ENCODE measurements at regions not wholly inside any gene's neighbourhood (a gene's known extent, or its start where the extent isn't known, plus 50 kb on each side); places are given as distances from the start of the nearest gene placed in this dataset.
A peak's percentile ranks its signal among the peaks of the same experiment; 100 is the strongest.

DNA sequence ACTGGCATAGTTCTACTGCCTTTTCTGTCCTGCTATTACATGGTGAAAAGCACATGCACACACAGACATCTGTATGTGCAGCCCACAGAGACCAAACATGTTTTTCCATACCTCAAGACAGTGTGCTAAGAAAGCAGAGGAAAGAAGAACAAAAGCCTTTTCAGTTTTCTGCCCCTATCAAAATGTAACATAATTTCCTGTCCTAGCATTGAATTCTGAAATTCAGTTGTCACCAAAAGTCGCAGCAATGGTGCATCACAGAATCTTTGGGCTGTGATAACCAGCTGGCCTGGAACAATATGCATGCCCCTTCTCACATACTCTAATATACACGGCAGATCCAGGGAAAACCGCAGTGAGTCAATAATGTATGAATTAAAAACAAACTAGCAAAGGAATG, 153.8 kb upstream of the RAP2B start:
- Histone ChIP-seq H3K27ac (no peak overlapping the region), H3K36me3 (ENCODE audit: insufficient read depth in 1 of 2, low read depth in 1 of 2) (no peaks in the 10 kb centered on the region), H3K9me3 (no peaks in the 10 kb centered on the region), H3K4me3 (no peak overlapping the region), H3K4me1 (no peaks in the 10 kb centered on the region), H3K27me3 (ENCODE audit: insufficient read depth in 3 of 3, low read length in 2 of 3) (no peaks in the 10 kb centered on the region)
- intact Hi-C loops (cut with DNase I) = no loop called here
- ATAC-seq (no peak), DNase-seq (no peak)
- TF ChIP-seq, protein P1, sequence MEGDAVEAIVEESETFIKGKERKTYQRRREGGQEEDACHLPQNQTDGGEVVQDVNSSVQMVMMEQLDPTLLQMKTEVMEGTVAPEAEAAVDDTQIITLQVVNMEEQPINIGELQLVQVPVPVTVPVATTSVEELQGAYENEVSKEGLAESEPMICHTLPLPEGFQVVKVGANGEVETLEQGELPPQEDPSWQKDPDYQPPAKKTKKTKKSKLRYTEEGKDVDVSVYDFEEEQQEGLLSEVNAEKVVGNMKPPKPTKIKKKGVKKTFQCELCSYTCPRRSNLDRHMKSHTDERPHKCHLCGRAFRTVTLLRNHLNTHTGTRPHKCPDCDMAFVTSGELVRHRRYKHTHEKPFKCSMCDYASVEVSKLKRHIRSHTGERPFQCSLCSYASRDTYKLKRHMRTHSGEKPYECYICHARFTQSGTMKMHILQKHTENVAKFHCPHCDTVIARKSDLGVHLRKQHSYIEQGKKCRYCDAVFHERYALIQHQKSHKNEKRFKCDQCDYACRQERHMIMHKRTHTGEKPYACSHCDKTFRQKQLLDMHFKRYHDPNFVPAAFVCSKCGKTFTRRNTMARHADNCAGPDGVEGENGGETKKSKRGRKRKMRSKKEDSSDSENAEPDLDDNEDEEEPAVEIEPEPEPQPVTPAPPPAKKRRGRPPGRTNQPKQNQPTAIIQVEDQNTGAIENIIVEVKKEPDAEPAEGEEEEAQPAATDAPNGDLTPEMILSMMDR (IDR thresholded peaks at IDR 0.05) = no peak
- 55 to 63% (median 58%) methylated on average over 3 of the region's 3 CpGs for WGBS, 3 donors

DNA sequence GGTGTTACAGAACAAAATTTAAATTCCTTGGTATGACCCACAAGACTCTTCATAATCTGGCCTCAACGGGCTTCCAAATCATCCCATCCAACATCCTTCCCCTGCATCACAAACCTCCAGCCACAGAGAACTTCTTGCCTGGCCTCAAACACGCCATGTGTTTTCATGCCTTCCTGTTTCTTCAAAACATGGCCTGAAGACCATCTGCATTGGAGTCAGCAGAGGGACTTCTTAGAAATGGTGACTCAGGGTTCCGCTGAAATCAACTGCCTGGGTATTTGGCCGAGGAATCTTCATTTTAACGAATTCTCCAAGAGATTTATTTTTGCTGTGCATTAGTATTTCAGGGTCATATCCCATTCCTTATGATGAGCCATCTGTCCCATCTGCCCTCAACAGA, 138.1 kb upstream of the RAP2B start:
- 62 to 79% (median 70%) methylated on average over 5 of the region's 5 CpGs for WGBS, 3 donors
- Histone ChIP-seq H3K4me1 (no peaks in the 10 kb centered on the region), H3K4me3 (no peak overlapping the region), H3K36me3 (ENCODE audit: insufficient read depth in 1 of 2, low read depth in 1 of 2) (no peaks in the 10 kb centered on the region), H3K27me3 (ENCODE audit: insufficient read depth in 3 of 3, low read length in 2 of 3) (no peaks in the 10 kb centered on the region), H3K27ac (no peak overlapping the region), H3K9me3 (no peaks in the 10 kb centered on the region)
- DNase-seq = no peak
- intact Hi-C loops (cut with DNase I) = no loop called here
- ATAC-seq = no peak
- TF ChIP-seq, protein P1 (IDR thresholded peaks at IDR 0.05) = no peak

DNA sequence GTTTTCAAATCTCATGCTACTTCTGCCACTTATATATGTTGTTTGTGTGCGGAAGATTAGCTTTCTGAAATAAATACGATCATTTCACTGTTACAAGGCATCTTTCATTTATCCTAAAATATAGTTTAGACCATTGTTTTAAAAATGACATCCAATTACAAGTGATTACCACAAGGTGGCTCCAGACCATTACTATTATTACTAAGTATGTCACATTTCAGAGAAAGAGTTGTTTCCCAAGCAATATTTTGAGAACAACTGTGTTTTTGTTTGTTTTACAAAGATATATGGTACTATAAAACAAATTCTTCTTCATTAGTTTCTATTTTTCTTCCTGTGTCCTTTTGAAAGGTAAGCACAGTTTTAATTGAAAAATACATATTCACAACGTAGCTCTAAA, 136.0 kb upstream of the RAP2B start:
- DNase-seq = no peak
- no peak for ATAC-seq
- WGBS, 3 donors = 73 to 81% (median 74%) methylated on average over 3 of the region's 3 CpGs
- H3K4me3 ChIP-seq = no peak overlapping the region
- intact Hi-C loops (cut with DNase I) = loop anchor here in 1 of 2 donors (5.0 kb wide), 1 partner anchor 741 kb away; no protein-coding TSS in a partner anchor
- no peak overlapping the region for H3K27ac ChIP-seq
- H3K27me3 ChIP-seq (ENCODE audit: insufficient read depth in 3 of 3, low read length in 2 of 3) = no peaks in the 10 kb centered on the region
- H3K36me3 ChIP-seq (ENCODE audit: insufficient read depth in 1 of 2, low read depth in 1 of 2) = no peaks in the 10 kb centered on the region
- no peaks in the 10 kb centered on the region for H3K9me3 ChIP-seq
- TF ChIP-seq, protein P1 (IDR thresholded peaks at IDR 0.05) = peak; percentile 40
- H3K4me1 ChIP-seq = no peaks in the 10 kb centered on the region

DNA sequence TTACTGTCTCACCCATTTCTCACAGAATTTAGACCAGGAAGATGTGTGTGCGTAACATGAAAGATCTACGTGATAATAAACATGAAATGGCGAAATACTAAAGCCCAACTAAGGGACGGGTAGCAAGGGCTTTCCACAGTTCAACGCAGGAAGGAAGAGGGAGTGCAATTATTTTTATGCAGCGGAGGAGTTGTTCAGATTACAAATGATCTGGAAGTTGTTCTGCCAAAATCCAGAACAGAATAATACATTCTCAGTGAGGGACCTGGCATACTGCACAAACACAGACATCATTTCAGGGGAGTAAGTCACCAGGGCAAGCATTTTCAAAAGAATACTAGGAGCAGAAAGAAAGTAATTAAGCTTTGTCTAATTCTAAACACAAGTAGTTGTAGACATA, 133.6 kb upstream of the RAP2B start:
- DNase-seq (no peak), ATAC-seq (no peak)
- Histone ChIP-seq H3K27me3 (ENCODE audit: insufficient read depth in 3 of 3, low read length in 2 of 3) (no peaks in the 10 kb centered on the region), H3K9me3 (no peaks in the 10 kb centered on the region), H3K4me3 (no peak overlapping the region), H3K27ac (no peak overlapping the region), H3K4me1 (no peaks in the 10 kb centered on the region), H3K36me3 (ENCODE audit: insufficient read depth in 1 of 2, low read depth in 1 of 2) (no peaks in the 10 kb centered on the region)
- 15 to 41% (median 20%) methylated on average over 6 of the region's 6 CpGs for WGBS, 3 donors
- intact Hi-C loops (cut with DNase I) = loop anchor here in 1 of 2 donors (5.0 kb wide), 1 partner anchor 739 kb away; no protein-coding TSS in a partner anchor
- TF ChIP-seq, protein P1 (IDR thresholded peaks at IDR 0.05) = no peak

DNA sequence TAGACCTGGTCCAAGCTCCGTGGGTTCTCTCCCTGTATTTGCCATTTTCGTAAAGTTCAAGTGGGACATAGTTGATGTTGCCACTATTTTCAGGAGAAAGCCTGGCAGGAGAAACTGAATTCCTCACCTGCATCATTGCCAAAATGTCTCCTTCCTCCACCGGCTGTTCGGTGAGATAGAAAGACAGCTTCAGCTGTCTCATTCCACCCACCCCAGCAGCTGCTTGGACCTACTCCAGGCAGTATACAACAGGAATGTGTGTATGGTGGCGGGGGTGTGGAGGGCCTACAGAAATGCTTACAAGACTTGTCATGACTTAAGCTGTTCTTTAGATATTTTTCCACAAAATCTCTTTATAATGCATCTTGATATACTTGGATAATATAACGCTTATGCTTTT, 132.7 kb upstream of the RAP2B start:
- no peak for ATAC-seq
- H3K27me3 ChIP-seq (ENCODE audit: insufficient read depth in 3 of 3, low read length in 2 of 3) = no peaks in the 10 kb centered on the region
- intact Hi-C loops (cut with DNase I) = loop anchor here in 1 of 2 donors (5.0 kb wide), 1 partner anchor 738 kb away; no protein-coding TSS in a partner anchor
- H3K27ac ChIP-seq = no peak overlapping the region
- DNase-seq = no peak
- H3K4me1 ChIP-seq = no peaks in the 10 kb centered on the region
- TF ChIP-seq, protein P1 (IDR thresholded peaks at IDR 0.05) = no peak
- H3K4me3 ChIP-seq = no peak overlapping the region
- no peaks in the 10 kb centered on the region for H3K36me3 ChIP-seq (ENCODE audit: insufficient read depth in 1 of 2, low read depth in 1 of 2)
- H3K9me3 ChIP-seq = no peaks in the 10 kb centered on the region
- WGBS, 3 donors = 16 to 18% (median 17%) methylated on average over 6 of the region's 6 CpGs

Data from psoas muscle (tissue), 7 donors.